ENCODE measurements at regions not wholly inside any gene's neighbourhood (a gene's known extent, or its start where the extent isn't known, plus 50 kb on each side); places are given as distances from the start of the nearest gene placed in this dataset.

DNA sequence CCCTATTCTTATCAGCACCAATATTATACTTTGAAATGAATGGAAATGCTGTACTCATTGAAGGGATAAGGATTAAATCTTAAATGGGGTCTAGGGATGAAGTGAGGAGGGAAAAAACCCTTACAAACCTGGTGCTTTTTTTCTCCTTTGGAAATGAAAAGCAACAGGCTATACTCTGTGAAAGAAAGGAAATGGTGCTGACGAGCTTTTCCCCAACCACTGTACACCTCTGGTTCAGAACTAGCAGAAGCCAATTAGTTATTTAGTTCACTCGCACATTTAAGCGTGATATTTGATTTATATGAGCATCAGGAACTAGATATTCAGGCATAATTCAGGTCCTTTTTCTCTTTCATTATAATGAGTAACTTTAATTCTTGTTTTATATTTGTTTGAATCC lies 74.5 kb upstream of the S1PR1 start:
- TF ChIP-seq EZH2phosphoT487 (IDR thresholded peaks at IDR 0.05; ENCODE audit: insufficient read depth, low read depth): no peak
- no peak for TF ChIP-seq EZH2 (IDR thresholded peaks at IDR 0.05; ENCODE audit: insufficient read depth, poor library complexity, severe bottlenecking)

Measured in GM23248 (cell line).